ENCODE measurements at regions not wholly inside any gene's neighbourhood (a gene's known extent, or its start where the extent isn't known, plus 50 kb on each side); places are given as distances from the start of the nearest gene placed in this dataset.

- no peaks in the 10 kb centered on the region for H3K27me3 Mint-ChIP-seq
- H3K4me1 Mint-ChIP-seq, result no peaks in the 10 kb centered on the region
- peaks cover 2% of the 10 kb centered on the region for H3K9me3 Mint-ChIP-seq
- H3K4me3 Mint-ChIP-seq, result no peak overlapping the region
- H3K27ac Mint-ChIP-seq, result no peak overlapping the region
- ATAC-seq (ENCODE audit: low read depth) (no peak), DNase-seq (ENCODE audit: low spot score in 2 of 2) (no peak)
- no peaks in the 10 kb centered on the region for H3K36me3 Mint-ChIP-seq
Observed at GRCh38 chr4:19534159-19534558, 717.5 kb upstream of the SLIT2 start.

- ATAC-seq (ENCODE audit: low read depth), result no peak
- no peaks in the 10 kb centered on the region for H3K4me1 Mint-ChIP-seq
- no peaks in the 10 kb centered on the region for H3K36me3 Mint-ChIP-seq
- peaks cover 1% of the 10 kb centered on the region for H3K9me3 Mint-ChIP-seq
- DNase-seq (ENCODE audit: low spot score in 2 of 2), result no peak
- H3K4me3 Mint-ChIP-seq, result no peak overlapping the region
- no peaks in the 10 kb centered on the region for H3K27me3 Mint-ChIP-seq
- H3K27ac Mint-ChIP-seq, result no peak overlapping the region
Observed at GRCh38 chr4:19531906-19532848, 719.5 kb upstream of the SLIT2 start.

- Mint-ChIP-seq H3K4me1 (no peaks in the 10 kb centered on the region), H3K9me3 (peaks cover 3% of the 10 kb centered on the region), H3K4me3 (no peak overlapping the region), H3K27ac (no peak overlapping the region), H3K36me3 (no peaks in the 10 kb centered on the region), H3K27me3 (no peaks in the 10 kb centered on the region)
- no peak for ATAC-seq (ENCODE audit: low read depth)
- no peak for DNase-seq (ENCODE audit: low spot score in 2 of 2)
Observed at GRCh38 chr4:19523964-19524363, 727.7 kb upstream of the SLIT2 start.

GRCh38 chr4:19522966-19523365 lies 728.7 kb upstream of the SLIT2 start:
- Mint-ChIP-seq H3K27ac (no peak overlapping the region), H3K4me3 (no peak overlapping the region), H3K36me3 (no peaks in the 10 kb centered on the region), H3K9me3 (peaks cover 2% of the 10 kb centered on the region), H3K4me1 (no peaks in the 10 kb centered on the region), H3K27me3 (no peaks in the 10 kb centered on the region)
- DNase-seq (ENCODE audit: low spot score in 2 of 2), result no peak
- ATAC-seq (ENCODE audit: low read depth), result no peak

- DNase-seq (ENCODE audit: low spot score in 2 of 2), result no peak
Observed at GRCh38 chr4:19520939-19521520, 730.7 kb upstream of the SLIT2 start.

GRCh38 chr4:19514276-19515070 lies 737.2 kb upstream of the SLIT2 start:
- Mint-ChIP-seq H3K4me3 (no peak overlapping the region), H3K4me1 (no peaks in the 10 kb centered on the region), H3K36me3 (no peaks in the 10 kb centered on the region), H3K27ac (no peak overlapping the region), H3K27me3 (no peaks in the 10 kb centered on the region), H3K9me3 (peaks cover 2% of the 10 kb centered on the region)
- no peak for DNase-seq (ENCODE audit: low spot score in 2 of 2)
- no peak for ATAC-seq (ENCODE audit: low read depth)

More at GRCh38 chr4:19520939-19521520, 730.7 kb upstream of the SLIT2 start:
- H3K27me3 Mint-ChIP-seq, result no peaks in the 10 kb centered on the region
- no peak overlapping the region for H3K4me3 Mint-ChIP-seq
- no peak for ATAC-seq (ENCODE audit: low read depth)
- no peaks in the 10 kb centered on the region for H3K4me1 Mint-ChIP-seq
- no peaks in the 10 kb centered on the region for H3K36me3 Mint-ChIP-seq
- H3K27ac Mint-ChIP-seq, result no peak overlapping the region
- H3K9me3 Mint-ChIP-seq, result peaks cover 2% of the 10 kb centered on the region

- H3K9me3 Mint-ChIP-seq, result peaks cover 2% of the 10 kb centered on the region
- ATAC-seq (ENCODE audit: low read depth), result no peak
- H3K4me1 Mint-ChIP-seq, result no peaks in the 10 kb centered on the region
Observed at GRCh38 chr4:19512086-19512485, 739.6 kb upstream of the SLIT2 start.

GRCh38 chr4:19510993-19511392 lies 740.7 kb upstream of the SLIT2 start:
- H3K9me3 Mint-ChIP-seq, result peaks cover 2% of the 10 kb centered on the region
- no peak overlapping the region for H3K4me3 Mint-ChIP-seq
- H3K4me1 Mint-ChIP-seq, result no peaks in the 10 kb centered on the region

More at GRCh38 chr4:19512086-19512485, 739.6 kb upstream of the SLIT2 start:
- no peak for DNase-seq (ENCODE audit: low spot score in 2 of 2)
- no peak overlapping the region for H3K27ac Mint-ChIP-seq
- no peaks in the 10 kb centered on the region for H3K27me3 Mint-ChIP-seq
- H3K36me3 Mint-ChIP-seq, result no peaks in the 10 kb centered on the region
- H3K4me3 Mint-ChIP-seq, result no peak overlapping the region

GRCh38 chr4:19508442-19508841 lies 743.3 kb upstream of the SLIT2 start:
- Mint-ChIP-seq H3K9me3 (no peaks in the 10 kb centered on the region), H3K36me3 (no peaks in the 10 kb centered on the region)
- no peak for DNase-seq (ENCODE audit: low spot score in 2 of 2)

More at GRCh38 chr4:19510993-19511392, 740.7 kb upstream of the SLIT2 start:
- Mint-ChIP-seq H3K27ac (no peak overlapping the region), H3K36me3 (no peaks in the 10 kb centered on the region), H3K27me3 (no peaks in the 10 kb centered on the region)
- ATAC-seq (ENCODE audit: low read depth), result no peak
- no peak for DNase-seq (ENCODE audit: low spot score in 2 of 2)

GRCh38 chr4:19497705-19498104 lies 754.0 kb upstream of the SLIT2 start:
- Mint-ChIP-seq H3K4me3 (no peak overlapping the region), H3K4me1 (no peaks in the 10 kb centered on the region), H3K27ac (no peak overlapping the region), H3K27me3 (no peaks in the 10 kb centered on the region), H3K9me3 (peaks cover 4% of the 10 kb centered on the region), H3K36me3 (no peaks in the 10 kb centered on the region)
- DNase-seq (ENCODE audit: low spot score in 2 of 2) (no peak), ATAC-seq (ENCODE audit: low read depth) (no peak)

More at GRCh38 chr4:19508442-19508841, 743.3 kb upstream of the SLIT2 start:
- Mint-ChIP-seq H3K27me3 (no peaks in the 10 kb centered on the region), H3K4me3 (no peak overlapping the region), H3K27ac (no peak overlapping the region), H3K4me1 (no peaks in the 10 kb centered on the region)
- ATAC-seq (ENCODE audit: low read depth), result no peak

GRCh38 chr4:19496756-19497155 lies 754.9 kb upstream of the SLIT2 start:
- Mint-ChIP-seq H3K9me3 (peaks cover 4% of the 10 kb centered on the region), H3K36me3 (no peaks in the 10 kb centered on the region), H3K27me3 (no peaks in the 10 kb centered on the region), H3K27ac (no peak overlapping the region), H3K4me3 (no peak overlapping the region), H3K4me1 (no peaks in the 10 kb centered on the region)
- DNase-seq (ENCODE audit: low spot score in 2 of 2) (no peak), ATAC-seq (ENCODE audit: low read depth) (no peak)

- Mint-ChIP-seq H3K27ac (no peak overlapping the region), H3K4me3 (no peak overlapping the region), H3K4me1 (no peaks in the 10 kb centered on the region), H3K36me3 (no peaks in the 10 kb centered on the region), H3K9me3 (peaks cover 4% of the 10 kb centered on the region), H3K27me3 (no peaks in the 10 kb centered on the region)
- DNase-seq (ENCODE audit: low spot score in 2 of 2) (no peak), ATAC-seq (ENCODE audit: low read depth) (no peak)
Observed at GRCh38 chr4:19494961-19495360, 756.7 kb upstream of the SLIT2 start.

- DNase-seq (ENCODE audit: low spot score in 2 of 2) (no peak), ATAC-seq (ENCODE audit: low read depth) (no peak)
- no peak overlapping the region for H3K4me3 Mint-ChIP-seq
- H3K36me3 Mint-ChIP-seq, result no peaks in the 10 kb centered on the region
- peaks cover 4% of the 10 kb centered on the region for H3K9me3 Mint-ChIP-seq
- H3K4me1 Mint-ChIP-seq, result no peaks in the 10 kb centered on the region
- H3K27ac Mint-ChIP-seq, result no peak overlapping the region
- H3K27me3 Mint-ChIP-seq, result no peaks in the 10 kb centered on the region
Observed at GRCh38 chr4:19492606-19493005, 759.1 kb upstream of the SLIT2 start.

- Mint-ChIP-seq H3K9me3 (no peaks in the 10 kb centered on the region), H3K4me3 (no peak overlapping the region), H3K36me3 (no peaks in the 10 kb centered on the region), H3K27ac (no peak overlapping the region), H3K27me3 (no peaks in the 10 kb centered on the region), H3K4me1 (no peaks in the 10 kb centered on the region)
- ATAC-seq (ENCODE audit: low read depth) (no peak), DNase-seq (ENCODE audit: low spot score in 2 of 2) (no peak)
Observed at GRCh38 chr4:19486400-19486799, 765.3 kb upstream of the SLIT2 start.
